ENCODE measurements at regions not wholly inside any gene's neighbourhood (a gene's known extent, or its start where the extent isn't known, plus 50 kb on each side); places are given as distances from the start of the nearest gene placed in this dataset.

- Mint-ChIP-seq H3K9me3 (peaks cover 35% of the 10 kb centered on the region), H3K27me3 (ENCODE audit: low read depth) (no peaks in the 10 kb centered on the region), H3K27ac (no peak overlapping the region), H3K4me3 (no peak overlapping the region), H3K36me3 (peaks cover 59% of the 10 kb centered on the region), H3K4me1 (peaks cover 25% of the 10 kb centered on the region)
- no peak for DNase-seq (ENCODE audit: low spot score)
- CTCF ChIA-PET, result interaction anchor here (3.2 kb wide), 1 partner anchor 20 kb away, joined by 15 read pairs; no protein-coding TSS in a partner anchor
- POLR2A ChIA-PET, result no interaction called here
- TF ChIP-seq, protein P1, sequence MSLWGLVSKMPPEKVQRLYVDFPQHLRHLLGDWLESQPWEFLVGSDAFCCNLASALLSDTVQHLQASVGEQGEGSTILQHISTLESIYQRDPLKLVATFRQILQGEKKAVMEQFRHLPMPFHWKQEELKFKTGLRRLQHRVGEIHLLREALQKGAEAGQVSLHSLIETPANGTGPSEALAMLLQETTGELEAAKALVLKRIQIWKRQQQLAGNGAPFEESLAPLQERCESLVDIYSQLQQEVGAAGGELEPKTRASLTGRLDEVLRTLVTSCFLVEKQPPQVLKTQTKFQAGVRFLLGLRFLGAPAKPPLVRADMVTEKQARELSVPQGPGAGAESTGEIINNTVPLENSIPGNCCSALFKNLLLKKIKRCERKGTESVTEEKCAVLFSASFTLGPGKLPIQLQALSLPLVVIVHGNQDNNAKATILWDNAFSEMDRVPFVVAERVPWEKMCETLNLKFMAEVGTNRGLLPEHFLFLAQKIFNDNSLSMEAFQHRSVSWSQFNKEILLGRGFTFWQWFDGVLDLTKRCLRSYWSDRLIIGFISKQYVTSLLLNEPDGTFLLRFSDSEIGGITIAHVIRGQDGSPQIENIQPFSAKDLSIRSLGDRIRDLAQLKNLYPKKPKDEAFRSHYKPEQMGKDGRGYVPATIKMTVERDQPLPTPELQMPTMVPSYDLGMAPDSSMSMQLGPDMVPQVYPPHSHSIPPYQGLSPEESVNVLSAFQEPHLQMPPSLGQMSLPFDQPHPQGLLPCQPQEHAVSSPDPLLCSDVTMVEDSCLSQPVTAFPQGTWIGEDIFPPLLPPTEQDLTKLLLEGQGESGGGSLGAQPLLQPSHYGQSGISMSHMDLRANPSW (CRISPR knock-in tag; conservative IDR thresholded peaks at IDR 0.05; ENCODE audit: low read depth), result no peak
- no peak for TF ChIP-seq HMGA2 (CRISPR knock-in tag; IDR thresholded peaks at IDR 0.05)
- no peak for TF ChIP-seq MYBL2 (CRISPR knock-in tag; IDR thresholded peaks at IDR 0.05)
- TF ChIP-seq FOXK1 (CRISPR knock-in tag; IDR thresholded peaks at IDR 0.05), result no peak
- no peak for TF ChIP-seq ELF4 (CRISPR knock-in tag; IDR thresholded peaks at IDR 0.05; ENCODE audit: low read depth)
- no peak for TF ChIP-seq KAT7 (CRISPR knock-in tag; IDR thresholded peaks at IDR 0.05; ENCODE audit: borderline replicate concordance)
- TF ChIP-seq NFE2L1 (CRISPR knock-in tag; IDR thresholded peaks at IDR 0.05), result no peak
- TF ChIP-seq, protein P2, sequence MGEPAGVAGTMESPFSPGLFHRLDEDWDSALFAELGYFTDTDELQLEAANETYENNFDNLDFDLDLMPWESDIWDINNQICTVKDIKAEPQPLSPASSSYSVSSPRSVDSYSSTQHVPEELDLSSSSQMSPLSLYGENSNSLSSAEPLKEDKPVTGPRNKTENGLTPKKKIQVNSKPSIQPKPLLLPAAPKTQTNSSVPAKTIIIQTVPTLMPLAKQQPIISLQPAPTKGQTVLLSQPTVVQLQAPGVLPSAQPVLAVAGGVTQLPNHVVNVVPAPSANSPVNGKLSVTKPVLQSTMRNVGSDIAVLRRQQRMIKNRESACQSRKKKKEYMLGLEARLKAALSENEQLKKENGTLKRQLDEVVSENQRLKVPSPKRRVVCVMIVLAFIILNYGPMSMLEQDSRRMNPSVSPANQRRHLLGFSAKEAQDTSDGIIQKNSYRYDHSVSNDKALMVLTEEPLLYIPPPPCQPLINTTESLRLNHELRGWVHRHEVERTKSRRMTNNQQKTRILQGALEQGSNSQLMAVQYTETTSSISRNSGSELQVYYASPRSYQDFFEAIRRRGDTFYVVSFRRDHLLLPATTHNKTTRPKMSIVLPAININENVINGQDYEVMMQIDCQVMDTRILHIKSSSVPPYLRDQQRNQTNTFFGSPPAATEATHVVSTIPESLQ (CRISPR knock-in tag; IDR thresholded peaks at IDR 0.05), result no peak
- no peak for TF ChIP-seq ZNF121 (CRISPR knock-in tag; IDR thresholded peaks at IDR 0.05)
- TF ChIP-seq, protein P3, sequence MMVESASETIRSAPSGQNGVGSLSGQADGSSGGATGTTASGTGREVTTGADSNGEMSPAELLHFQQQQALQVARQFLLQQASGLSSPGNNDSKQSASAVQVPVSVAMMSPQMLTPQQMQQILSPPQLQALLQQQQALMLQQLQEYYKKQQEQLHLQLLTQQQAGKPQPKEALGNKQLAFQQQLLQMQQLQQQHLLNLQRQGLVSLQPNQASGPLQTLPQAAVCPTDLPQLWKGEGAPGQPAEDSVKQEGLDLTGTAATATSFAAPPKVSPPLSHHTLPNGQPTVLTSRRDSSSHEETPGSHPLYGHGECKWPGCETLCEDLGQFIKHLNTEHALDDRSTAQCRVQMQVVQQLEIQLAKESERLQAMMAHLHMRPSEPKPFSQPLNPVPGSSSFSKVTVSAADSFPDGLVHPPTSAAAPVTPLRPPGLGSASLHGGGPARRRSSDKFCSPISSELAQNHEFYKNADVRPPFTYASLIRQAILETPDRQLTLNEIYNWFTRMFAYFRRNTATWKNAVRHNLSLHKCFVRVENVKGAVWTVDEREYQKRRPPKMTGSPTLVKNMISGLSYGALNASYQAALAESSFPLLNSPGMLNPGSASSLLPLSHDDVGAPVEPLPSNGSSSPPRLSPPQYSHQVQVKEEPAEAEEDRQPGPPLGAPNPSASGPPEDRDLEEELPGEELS (CRISPR knock-in tag; IDR thresholded peaks at IDR 0.05), result no peak
- TF ChIP-seq, protein P4, sequence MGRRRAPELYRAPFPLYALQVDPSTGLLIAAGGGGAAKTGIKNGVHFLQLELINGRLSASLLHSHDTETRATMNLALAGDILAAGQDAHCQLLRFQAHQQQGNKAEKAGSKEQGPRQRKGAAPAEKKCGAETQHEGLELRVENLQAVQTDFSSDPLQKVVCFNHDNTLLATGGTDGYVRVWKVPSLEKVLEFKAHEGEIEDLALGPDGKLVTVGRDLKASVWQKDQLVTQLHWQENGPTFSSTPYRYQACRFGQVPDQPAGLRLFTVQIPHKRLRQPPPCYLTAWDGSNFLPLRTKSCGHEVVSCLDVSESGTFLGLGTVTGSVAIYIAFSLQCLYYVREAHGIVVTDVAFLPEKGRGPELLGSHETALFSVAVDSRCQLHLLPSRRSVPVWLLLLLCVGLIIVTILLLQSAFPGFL (CRISPR knock-in tag; IDR thresholded peaks at IDR 0.05; ENCODE audit: borderline replicate concordance), result no peak
- ATAC-seq, result no peak
These were observed 288.6 kb downstream of the AACS start for GRCh38 chr12:125353871-125354270.

- ATAC-seq (no peak), DNase-seq (ENCODE audit: low spot score) (no peak)
- Mint-ChIP-seq H3K27me3 (ENCODE audit: low read depth) (no peaks in the 10 kb centered on the region), H3K4me3 (no peak overlapping the region), H3K4me1 (peaks cover 21% of the 10 kb centered on the region), H3K9me3 (peaks cover 35% of the 10 kb centered on the region), H3K27ac (peak overlapping the region; percentile 74), H3K36me3 (peaks cover 43% of the 10 kb centered on the region)
- ChIA-PET POLR2A (no interaction called here), CTCF (interaction anchor here (1.2 to 3.2 kb wide), 2 partner anchors 22 to 24 kb away, joined by 5 to 15 read pairs; no protein-coding TSS in a partner anchor)
- TF ChIP-seq ZNF121 (CRISPR knock-in tag; IDR thresholded peaks at IDR 0.05), result no peak
- TF ChIP-seq NFYB (CRISPR knock-in tag; conservative IDR thresholded peaks at IDR 0.05; ENCODE audit: low read depth), result no peak
- TF ChIP-seq, protein P5, sequence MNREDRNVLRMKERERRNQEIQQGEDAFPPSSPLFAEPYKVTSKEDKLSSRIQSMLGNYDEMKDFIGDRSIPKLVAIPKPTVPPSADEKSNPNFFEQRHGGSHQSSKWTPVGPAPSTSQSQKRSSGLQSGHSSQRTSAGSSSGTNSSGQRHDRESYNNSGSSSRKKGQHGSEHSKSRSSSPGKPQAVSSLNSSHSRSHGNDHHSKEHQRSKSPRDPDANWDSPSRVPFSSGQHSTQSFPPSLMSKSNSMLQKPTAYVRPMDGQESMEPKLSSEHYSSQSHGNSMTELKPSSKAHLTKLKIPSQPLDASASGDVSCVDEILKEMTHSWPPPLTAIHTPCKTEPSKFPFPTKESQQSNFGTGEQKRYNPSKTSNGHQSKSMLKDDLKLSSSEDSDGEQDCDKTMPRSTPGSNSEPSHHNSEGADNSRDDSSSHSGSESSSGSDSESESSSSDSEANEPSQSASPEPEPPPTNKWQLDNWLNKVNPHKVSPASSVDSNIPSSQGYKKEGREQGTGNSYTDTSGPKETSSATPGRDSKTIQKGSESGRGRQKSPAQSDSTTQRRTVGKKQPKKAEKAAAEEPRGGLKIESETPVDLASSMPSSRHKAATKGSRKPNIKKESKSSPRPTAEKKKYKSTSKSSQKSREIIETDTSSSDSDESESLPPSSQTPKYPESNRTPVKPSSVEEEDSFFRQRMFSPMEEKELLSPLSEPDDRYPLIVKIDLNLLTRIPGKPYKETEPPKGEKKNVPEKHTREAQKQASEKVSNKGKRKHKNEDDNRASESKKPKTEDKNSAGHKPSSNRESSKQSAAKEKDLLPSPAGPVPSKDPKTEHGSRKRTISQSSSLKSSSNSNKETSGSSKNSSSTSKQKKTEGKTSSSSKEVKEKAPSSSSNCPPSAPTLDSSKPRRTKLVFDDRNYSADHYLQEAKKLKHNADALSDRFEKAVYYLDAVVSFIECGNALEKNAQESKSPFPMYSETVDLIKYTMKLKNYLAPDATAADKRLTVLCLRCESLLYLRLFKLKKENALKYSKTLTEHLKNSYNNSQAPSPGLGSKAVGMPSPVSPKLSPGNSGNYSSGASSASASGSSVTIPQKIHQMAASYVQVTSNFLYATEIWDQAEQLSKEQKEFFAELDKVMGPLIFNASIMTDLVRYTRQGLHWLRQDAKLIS (CRISPR knock-in tag; IDR thresholded peaks at IDR 0.05; ENCODE audit: borderline replicate concordance), result no peak
- no peak for TF ChIP-seq FOXK1 (CRISPR knock-in tag; IDR thresholded peaks at IDR 0.05)
- TF ChIP-seq ATF1 (CRISPR knock-in tag; IDR thresholded peaks at IDR 0.05), result no peak
- TF ChIP-seq HMGXB4 (CRISPR knock-in tag; IDR thresholded peaks at IDR 0.05), result no peak
- TF ChIP-seq, protein P6, sequence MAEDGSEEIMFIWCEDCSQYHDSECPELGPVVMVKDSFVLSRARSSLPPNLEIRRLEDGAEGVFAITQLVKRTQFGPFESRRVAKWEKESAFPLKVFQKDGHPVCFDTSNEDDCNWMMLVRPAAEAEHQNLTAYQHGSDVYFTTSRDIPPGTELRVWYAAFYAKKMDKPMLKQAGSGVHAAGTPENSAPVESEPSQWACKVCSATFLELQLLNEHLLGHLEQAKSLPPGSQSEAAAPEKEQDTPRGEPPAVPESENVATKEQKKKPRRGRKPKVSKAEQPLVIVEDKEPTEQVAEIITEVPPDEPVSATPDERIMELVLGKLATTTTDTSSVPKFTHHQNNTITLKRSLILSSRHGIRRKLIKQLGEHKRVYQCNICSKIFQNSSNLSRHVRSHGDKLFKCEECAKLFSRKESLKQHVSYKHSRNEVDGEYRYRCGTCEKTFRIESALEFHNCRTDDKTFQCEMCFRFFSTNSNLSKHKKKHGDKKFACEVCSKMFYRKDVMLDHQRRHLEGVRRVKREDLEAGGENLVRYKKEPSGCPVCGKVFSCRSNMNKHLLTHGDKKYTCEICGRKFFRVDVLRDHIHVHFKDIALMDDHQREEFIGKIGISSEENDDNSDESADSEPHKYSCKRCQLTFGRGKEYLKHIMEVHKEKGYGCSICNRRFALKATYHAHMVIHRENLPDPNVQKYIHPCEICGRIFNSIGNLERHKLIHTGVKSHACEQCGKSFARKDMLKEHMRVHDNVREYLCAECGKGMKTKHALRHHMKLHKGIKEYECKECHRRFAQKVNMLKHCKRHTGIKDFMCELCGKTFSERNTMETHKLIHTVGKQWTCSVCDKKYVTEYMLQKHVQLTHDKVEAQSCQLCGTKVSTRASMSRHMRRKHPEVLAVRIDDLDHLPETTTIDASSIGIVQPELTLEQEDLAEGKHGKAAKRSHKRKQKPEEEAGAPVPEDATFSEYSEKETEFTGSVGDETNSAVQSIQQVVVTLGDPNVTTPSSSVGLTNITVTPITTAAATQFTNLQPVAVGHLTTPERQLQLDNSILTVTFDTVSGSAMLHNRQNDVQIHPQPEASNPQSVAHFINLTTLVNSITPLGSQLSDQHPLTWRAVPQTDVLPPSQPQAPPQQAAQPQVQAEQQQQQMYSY (CRISPR knock-in tag; IDR thresholded peaks at IDR 0.05), result no peak
- TF ChIP-seq FOXP1 (CRISPR knock-in tag; IDR thresholded peaks at IDR 0.05; ENCODE audit: borderline replicate concordance), result no peak
These were observed 290.4 kb downstream of the AACS start for GRCh38 chr12:125355614-125356013.
